Stimulated activated CD4-positive, alpha-beta T cell treated with anti-CD3 and anti-CD28 coated beads, TNF-alpha, amount 100 ng/mL, for 48 hours (primary cell): ENCODE measurements at regions not wholly inside any gene's neighbourhood (a gene's known extent, or its start where the extent isn't known, plus 50 kb on each side); places are given as distances from the start of the nearest gene placed in this dataset.

Experiments used
- DNase-seq, 3 donors: peaks; one replicate each; pipeline ENCODE4 v3.0.0-alpha.2; 2020; ENCODE audit warnings: low read depth in 3 of 3

- DNase-seq: no peak
These were observed 70.5 kb upstream of the GADD45A start for GRCh38 chr1:67614511-67614934.

DNA sequence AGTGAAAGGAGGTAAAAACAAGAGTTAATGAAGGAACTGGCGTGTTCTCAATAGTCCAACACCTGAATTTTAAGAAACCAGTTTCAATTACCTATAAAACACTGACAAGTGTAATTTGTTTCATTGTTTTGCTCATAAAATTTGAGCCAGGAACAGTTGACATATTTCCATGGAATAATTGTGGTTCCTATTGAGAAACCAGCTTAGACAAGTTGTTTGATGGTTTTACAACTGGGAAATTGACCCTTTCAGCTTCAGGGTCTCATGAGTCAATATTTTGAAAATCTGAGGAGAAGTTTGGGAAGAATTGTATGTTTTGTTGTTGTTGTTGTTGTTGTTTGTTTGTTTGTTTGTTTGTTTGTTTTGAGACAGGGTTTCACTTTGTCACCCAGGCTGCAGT, 69.1 kb upstream of the GADD45A start:
- no peak for DNase-seq

DNA sequence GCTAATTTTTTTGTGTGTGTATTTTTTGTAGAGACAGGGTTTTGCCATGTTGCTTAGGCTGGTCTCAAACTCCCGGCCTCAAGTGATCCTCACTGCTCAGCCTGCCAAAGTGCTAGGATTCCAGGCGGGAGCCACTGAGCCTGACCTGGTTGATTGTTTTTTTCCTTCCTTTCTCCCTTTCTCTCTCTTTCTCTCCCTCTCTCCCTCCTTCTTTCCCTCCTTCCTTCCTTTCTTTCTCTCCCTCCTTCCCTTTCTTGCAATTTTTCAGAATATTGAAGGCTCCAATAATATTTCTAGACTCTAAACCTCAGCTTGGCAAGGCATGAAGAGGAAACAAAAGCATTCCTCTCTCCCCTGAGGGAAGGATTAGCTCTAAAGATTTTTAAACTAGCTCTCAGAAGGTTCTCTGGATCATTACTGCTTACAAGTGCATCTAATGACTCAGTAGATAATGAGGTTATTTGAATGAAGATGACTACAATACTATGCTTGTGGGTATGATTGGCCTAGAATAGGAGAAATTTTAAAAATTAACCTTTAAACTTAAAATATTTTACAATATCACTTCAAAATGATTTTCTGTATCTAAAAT, 68.5 kb upstream of the GADD45A start:
- DNase-seq: no peak

GRCh38 chr1:67618285-67619018, 66.5 kb upstream of the GADD45A start:
- no peak for DNase-seq

- no peak for DNase-seq
These were observed 65.9 kb upstream of the GADD45A start for GRCh38 chr1:67619080-67619479.

GRCh38 chr1:67623906-67624305, 61.1 kb upstream of the GADD45A start:
- DNase-seq: no peak

GRCh38 chr1:67624680-67625079, 60.3 kb upstream of the GADD45A start:
- no peak for DNase-seq

GRCh38 chr1:67626090-67626860, 58.7 kb upstream of the GADD45A start:
- DNase-seq: no peak

DNA sequence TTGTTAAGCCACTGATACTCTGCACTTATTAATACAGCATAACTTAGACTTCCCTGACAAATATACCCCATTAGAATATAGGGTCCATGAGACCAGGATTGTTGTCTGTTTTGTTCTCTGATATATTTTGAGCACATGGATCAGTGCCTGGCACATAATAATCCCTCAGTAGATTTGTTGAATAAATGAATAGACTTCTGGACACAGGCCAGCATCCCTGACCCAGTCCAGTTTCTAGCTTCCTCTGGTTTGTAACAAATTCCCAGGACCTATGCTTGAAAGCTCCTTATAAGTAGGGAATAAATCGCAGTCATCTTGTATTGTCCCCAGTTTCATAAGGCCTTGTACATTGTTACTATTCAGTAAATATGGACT, 58.2 kb upstream of the GADD45A start:
- no peak for DNase-seq

GRCh38 chr1:67627336-67627735, 57.7 kb upstream of the GADD45A start:
- DNase-seq: no peak

GRCh38 chr1:67627906-67628305, 57.1 kb upstream of the GADD45A start:
- no peak for DNase-seq

- no peak for DNase-seq
These were observed 55.5 kb upstream of the GADD45A start for GRCh38 chr1:67629370-67630075.

DNA sequence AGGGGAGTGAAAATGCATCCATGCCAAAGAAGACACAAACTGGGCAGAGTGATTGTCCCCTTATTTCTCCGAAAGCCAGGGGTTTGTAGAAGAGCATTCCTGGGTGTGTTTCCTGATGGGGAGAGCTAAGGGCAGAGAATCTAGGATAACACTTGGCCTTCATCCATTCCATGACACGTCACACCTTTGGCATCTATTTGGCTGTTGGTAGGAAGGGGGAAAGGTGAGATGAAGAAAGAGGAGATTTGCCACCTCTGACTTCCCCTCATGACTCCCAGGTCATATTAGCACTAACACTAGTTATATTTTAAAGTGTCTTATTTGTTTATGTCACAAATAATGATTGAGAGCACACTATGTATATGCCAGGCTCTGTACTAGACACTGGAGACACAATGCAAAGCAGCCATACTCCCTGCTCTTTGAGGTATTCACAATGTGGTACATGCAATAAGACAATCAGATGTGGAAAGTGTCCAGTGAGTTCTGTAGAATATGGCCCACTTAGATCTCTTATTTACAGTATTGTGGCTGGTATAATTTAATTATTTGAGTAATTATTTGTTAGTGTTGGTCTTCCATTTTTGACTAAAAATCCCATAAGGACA, 54.5 kb upstream of the GADD45A start:
- DNase-seq: no peak

- DNase-seq: no peak
These were observed 52.6 kb upstream of the GADD45A start for GRCh38 chr1:67632356-67632755.

GRCh38 chr1:67632811-67633655, 52.0 kb upstream of the GADD45A start:
- DNase-seq: no peak

GRCh38 chr1:67634396-67634935, 50.5 kb upstream of the GADD45A start:
- no peak for DNase-seq

DNA sequence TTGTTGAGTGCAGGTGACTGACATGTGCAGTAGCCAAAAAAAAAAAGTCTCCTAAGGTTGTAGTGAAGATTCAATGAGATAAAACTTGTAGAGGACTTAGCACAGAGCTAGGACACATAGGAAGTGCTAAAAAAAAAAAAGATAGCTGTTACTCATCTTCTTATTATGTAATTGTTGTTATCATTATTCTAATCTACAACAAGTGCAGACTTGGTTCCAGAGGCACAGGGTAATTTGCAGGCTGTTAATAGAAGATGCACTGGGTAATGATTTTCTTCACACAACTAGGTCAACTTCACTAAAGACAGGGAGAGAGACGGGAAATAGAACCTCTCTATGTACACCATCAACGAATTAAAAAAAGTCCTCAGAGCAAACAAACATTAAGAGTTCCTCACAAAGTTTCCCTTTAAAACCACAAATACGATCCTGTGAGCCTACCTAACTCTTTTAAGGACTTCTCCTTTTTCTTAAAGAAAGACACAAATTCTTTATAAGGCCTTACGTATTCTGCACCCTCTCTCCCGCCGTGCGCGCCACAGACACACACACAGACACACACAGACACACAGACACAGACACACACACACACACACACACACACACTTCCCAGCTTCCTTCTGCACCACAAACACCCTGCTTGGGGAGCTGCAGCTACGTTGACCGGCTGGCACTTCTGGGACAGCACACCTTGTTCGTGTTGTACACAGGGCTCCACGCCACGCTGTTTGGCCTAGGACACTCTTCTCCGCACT, 49.8 kb upstream of the GADD45A start:
- DNase-seq: no peak
